GM12874 (cell line): ENCODE measurements at regions not wholly inside any gene's neighbourhood (a gene's known extent, or its start where the extent isn't known, plus 50 kb on each side); places are given as distances from the start of the nearest gene placed in this dataset.

ENCODE experiments used
- TF ChIP-seq, protein P1 (sequence below): IDR thresholded peaks from 2 replicates; pipeline ENCODE4 v1.5.1; 2011; ENCODE audit warnings: low read depth, mild to moderate bottlenecking, control low read depth, low read length, moderate library complexity; ENCODE audit not compliant: insufficient read depth

DNA sequence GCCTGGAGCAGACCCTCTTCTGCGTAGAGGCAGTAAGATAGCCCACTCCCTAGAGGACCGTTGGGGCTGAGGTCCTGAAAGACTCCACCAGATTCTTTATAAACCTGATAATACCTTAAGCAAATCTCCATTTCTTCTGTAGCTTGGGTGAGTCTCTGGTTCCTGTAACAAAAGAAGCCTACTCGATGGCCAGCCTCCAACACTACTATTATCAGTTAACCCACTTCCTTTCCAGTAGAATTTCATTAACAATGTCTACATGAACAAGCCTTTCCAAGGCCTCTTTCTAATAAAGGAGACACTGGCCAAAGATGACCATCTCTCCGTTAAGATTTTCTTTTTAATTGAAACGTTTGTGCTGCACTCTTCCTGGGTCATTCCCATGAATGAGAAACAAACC, 201.7 kb upstream of the KCTD7 start:
- TF ChIP-seq, protein P1, sequence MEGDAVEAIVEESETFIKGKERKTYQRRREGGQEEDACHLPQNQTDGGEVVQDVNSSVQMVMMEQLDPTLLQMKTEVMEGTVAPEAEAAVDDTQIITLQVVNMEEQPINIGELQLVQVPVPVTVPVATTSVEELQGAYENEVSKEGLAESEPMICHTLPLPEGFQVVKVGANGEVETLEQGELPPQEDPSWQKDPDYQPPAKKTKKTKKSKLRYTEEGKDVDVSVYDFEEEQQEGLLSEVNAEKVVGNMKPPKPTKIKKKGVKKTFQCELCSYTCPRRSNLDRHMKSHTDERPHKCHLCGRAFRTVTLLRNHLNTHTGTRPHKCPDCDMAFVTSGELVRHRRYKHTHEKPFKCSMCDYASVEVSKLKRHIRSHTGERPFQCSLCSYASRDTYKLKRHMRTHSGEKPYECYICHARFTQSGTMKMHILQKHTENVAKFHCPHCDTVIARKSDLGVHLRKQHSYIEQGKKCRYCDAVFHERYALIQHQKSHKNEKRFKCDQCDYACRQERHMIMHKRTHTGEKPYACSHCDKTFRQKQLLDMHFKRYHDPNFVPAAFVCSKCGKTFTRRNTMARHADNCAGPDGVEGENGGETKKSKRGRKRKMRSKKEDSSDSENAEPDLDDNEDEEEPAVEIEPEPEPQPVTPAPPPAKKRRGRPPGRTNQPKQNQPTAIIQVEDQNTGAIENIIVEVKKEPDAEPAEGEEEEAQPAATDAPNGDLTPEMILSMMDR, result no peak

- TF ChIP-seq, protein P1, result no peak
Measured at GRCh38 chr7:66427956-66428355, 200.7 kb upstream of the KCTD7 start.

DNA sequence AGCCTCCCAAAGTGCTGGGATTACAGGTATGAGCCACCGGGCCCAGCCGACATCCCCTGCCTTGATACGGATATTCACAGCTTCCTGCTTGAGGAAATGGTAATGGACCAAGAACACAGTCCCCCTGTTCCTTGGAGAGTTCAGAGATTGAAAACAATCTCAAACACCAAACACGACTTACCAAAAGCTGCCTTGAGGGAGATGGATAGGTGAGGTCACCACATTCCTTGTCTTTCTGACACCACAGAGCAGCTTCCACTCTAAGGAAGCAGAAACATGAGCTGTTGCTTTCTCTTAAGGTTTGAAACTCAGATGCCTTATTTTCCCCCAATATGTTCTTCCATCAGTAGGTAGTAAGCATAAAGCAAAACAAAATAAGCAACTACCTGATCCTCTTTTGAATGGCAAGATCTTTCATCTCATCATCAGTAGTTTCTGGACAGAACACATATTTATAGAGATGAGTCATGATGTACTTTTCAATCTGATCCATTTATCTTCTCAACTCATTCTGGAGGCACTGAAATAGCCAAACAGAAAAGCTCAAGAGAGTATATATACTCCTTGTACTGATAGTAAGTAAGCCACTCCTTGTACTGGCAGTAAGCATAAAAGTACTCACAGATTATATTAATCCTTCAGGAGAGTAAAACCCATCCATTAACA, 199.1 kb upstream of the KCTD7 start:
- TF ChIP-seq, protein P1, result no peak

- TF ChIP-seq, protein P1, result no peak
Measured at GRCh38 chr7:66430164-66430545, 198.5 kb upstream of the KCTD7 start.

GRCh38 chr7:66442385-66442784, 186.3 kb upstream of the KCTD7 start:
- TF ChIP-seq, protein P1, result no peak

DNA sequence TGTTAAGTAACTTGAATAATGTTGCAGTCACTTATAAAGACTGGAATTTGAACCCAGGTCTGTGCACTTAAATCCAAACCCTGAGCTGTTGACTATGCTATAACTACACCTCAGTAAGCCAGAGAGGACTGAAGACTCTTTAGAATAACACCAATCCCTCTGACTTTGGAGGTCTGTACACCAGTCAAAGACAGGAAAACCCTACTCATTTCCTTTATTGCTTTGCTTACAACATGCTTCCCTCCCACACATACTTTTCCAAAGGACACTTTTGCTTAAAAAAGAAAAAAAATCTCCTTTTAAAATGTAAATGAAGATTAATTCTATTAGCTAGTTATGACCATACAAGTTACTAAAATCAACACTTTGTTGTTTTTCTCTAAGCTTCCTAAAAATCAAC, 184.7 kb upstream of the KCTD7 start:
- TF ChIP-seq, protein P1, result no peak

- TF ChIP-seq, protein P1, result no peak
Measured at GRCh38 chr7:66452165-66452564, 176.5 kb upstream of the KCTD7 start.
